GM12873 (cell line): ENCODE measurements at regions not wholly inside any gene's neighbourhood (a gene's known extent, or its start where the extent isn't known, plus 50 kb on each side); places are given as distances from the start of the nearest gene placed in this dataset.

ENCODE experiments used
- CTCF ChIP-seq: IDR thresholded peaks from 2 replicates; pipeline ENCODE4 v1.5.1; 2012; ENCODE audit warnings: low read depth, mild to moderate bottlenecking, moderate library complexity, low read length, control low read depth; ENCODE audit not compliant: insufficient read depth; ENCODE audit errors: missing control alignments

DNA sequence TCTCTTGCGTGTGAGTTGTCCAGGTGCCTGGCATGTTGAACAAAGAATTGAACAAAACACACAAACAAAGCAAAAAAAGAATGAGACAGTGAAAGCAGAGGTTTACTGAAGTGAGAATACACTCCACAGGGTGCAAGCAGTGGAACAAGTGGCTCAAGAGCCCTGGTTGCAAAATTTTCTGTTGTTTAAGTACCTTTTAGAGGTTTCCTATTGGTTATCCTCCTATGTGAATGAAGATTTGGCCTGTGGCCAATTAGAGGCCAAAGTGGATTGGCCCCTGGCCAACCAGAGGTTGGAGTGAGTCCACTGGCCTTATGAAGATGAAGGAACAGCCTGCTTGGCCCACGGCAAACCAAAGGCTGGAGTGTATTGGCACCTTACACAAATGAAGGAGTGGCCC lies 1188.5 kb upstream of the NRXN1 start:
- no peak for TF ChIP-seq CTCF

GRCh38 chr2:52210611-52211010 lies 1178.7 kb upstream of the NRXN1 start:
- TF ChIP-seq CTCF: no peak

DNA sequence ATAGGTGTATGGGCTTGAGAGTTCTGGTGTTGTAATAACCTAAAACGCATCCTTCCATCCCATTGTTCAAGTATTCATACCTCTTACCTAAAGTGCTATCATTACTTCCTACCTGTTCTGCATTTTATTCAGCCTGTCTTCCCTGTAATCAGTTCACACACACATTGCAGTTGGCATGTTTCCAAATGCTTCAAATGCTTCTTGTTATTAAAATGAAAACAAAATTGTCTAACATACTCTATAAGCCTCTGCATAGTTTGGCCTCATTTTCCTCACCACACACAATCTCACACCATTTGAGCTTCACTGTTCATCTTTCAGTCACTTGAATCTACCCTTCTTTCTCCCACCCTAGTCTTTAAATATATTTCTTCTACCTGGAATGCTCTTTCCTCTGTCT lies 1178.2 kb upstream of the NRXN1 start:
- no peak for TF ChIP-seq CTCF

DNA sequence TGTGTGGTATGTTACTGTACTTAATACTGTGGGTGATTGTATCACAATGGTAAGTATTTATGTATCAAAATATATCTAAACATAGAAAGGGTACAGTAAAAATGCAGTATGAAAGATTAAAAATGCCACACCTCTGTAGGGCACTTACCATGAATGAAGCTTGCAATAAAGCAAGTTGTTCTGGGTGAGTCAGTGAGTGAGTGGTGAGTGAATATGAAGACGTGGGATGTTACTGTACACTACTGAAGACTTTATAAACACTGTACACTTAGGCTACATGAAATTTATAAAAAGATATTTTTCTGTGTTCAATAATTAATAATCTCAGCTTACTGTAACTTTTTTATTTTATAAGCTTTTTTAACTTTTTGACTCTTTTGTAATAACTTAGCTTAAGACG lies 1162.4 kb upstream of the NRXN1 start:
- no peak for TF ChIP-seq CTCF

DNA sequence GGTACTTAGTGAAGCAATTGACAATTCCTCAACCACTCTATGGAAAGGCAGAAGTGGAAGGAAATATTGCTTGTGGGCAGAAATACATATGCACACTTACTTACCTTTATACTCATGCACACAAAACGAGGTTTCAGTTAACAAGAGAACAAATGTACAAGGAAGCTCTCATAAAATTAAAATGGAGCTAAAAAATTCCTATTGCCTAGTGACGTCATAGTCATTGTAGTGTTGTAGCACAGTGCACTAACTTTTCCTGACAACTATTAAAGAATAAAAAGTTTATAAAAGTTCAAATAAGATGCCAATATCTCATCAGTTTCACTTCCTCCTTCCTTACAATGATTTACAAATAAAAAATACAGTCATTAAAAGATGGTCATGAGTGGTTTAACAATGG lies 1161.9 kb upstream of the NRXN1 start:
- TF ChIP-seq CTCF: no peak

- TF ChIP-seq CTCF: no peak
These were observed 1160.7 kb upstream of the NRXN1 start for GRCh38 chr2:52192656-52193055.

DNA sequence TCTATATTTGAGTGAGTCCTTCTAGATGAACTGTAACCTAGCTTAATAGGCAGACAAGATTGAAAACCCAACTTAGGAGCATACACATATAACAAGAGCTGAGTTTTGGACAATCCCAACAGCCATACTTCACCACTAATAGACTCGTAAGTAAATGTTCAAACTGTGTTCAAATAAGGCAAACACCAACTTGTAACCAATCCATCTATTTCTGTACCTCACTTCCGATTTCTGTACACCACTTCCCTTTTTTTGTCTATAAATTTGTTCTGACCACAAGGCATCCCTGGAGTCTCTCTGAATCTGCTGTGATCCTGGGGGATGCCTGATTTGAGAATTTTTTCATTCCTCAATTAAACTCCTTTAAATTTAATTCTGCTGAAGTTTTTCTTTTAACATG lies 1149.1 kb upstream of the NRXN1 start:
- no peak for TF ChIP-seq CTCF

DNA sequence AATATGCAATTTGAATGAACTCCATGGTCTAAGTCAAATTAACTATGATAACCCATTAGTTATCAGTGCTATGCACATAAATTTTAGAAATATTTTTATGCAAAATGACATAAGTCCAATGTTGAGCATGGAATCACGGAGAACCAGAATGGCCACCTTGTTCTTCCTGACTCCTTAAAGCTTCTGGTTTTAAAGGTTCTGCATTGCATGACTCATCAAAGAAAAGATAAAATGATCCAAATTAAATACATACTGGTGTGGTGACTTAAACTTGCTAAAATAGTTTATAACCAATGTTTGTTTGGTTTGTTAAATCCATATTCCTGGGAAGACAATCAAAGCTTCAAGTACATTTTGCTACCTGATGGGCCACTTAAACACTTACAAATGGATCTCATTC lies 1146.9 kb upstream of the NRXN1 start:
- no peak for TF ChIP-seq CTCF
